K562 (cell line): ENCODE measurements at regions not wholly inside any gene's neighbourhood (a gene's known extent, or its start where the extent isn't known, plus 50 kb on each side); places are given as distances from the start of the nearest gene placed in this dataset.

Experiments used
- ATAC-seq: fragments of 200-7000 bp; cut with Tn5 transposase; 3 replicates; pipeline ENCODE4 v1.9.1; 2020; ENCODE audit warnings: moderate library complexity
- BruUV-seq: library from RNA; stranded (reverse); fragments of 400-500 nt; replicated peaks from 2 replicates; lab custom pipeline; 2021; lab: Mats Ljungman, UMichigan
- CTCF ChIA-PET: fragments of 300-600 bp; formaldehyde crosslinking; extraction: SDS; loops from one replicate; lab custom pipeline; 2021; ENCODE audit warnings: low intra/inter-chr PET ratio; lab: Yijun Ruan, JAX
- POLR2A ChIA-PET: fragments of 300-600, 350-650 bp; sonication (Branson Sonifier 250); formaldehyde crosslinking; extraction: SDS; loops from one replicate; lab custom pipeline; 2021; ENCODE audit warnings: antibody characterized with exemption, inconsistent platforms; lab: Yijun Ruan, JAX
- DNase-seq, 4 experiments: peaks; one replicate each; pipeline versions ENCODE4 v3.0.0 to v3.0.0-alpha.2; 2011 to 2018; ENCODE audit warnings: low spot score in 3 of 4, mixed read lengths in 3 of 4; ENCODE audit errors: extremely low read depth in 1 of 4
- FAIRE-seq: peaks from 2 replicates; lab custom pipeline; 2011; peaks lifted over from hg19 to GRCh38; lab: Jason Lieb, UNC
- H2AFZ ChIP-seq: 2 replicates; pipeline ENCODE4 v1.6.0; 2011; ENCODE audit warnings: low read depth, low read length, control low read depth, inconsistent platforms
- H3K27ac ChIP-seq: fragments of 200-600 bp; 3 replicates; pipeline ENCODE4 v1.8.0; 2011; ENCODE audit warnings: low read depth, mild to moderate bottlenecking, control low read depth, inconsistent platforms, low read length, moderate library complexity, mixed read lengths; ENCODE audit errors: extremely low read depth
- H3K27me3 ChIP-seq, 2 experiments: fragments of 300-600 bp in 1 of 2; 2 replicates in 1 of 2; 3 replicates in 1 of 2; pipeline versions ENCODE4 v1.6.0 to v1.8.0; 2011; ENCODE audit warnings: inconsistent platforms in 2 of 2, low read length in 2 of 2, mild to moderate bottlenecking in 1 of 2, mixed read lengths in 1 of 2, moderate library complexity in 1 of 2; ENCODE audit not compliant: control insufficient read depth in 2 of 2, insufficient read depth in 2 of 2
- H3K36me3 ChIP-seq: fragments of 300-600 bp; 3 replicates; pipeline ENCODE4 v1.8.0; 2011; ENCODE audit warnings: mild to moderate bottlenecking, low read length, inconsistent platforms; ENCODE audit not compliant: control insufficient read depth, insufficient read depth
- H3K4me1 ChIP-seq, 2 experiments: fragments of 200-600 bp in 1 of 2; replicated peaks in 1 of 2; 2 replicates in 1 of 2; 3 replicates in 1 of 2; pipeline versions ENCODE4 v1.5.1 to v1.8.0; 2011; ENCODE audit warnings: inconsistent platforms in 2 of 2, low read length in 2 of 2, mild to moderate bottlenecking in 1 of 2, mixed read lengths in 1 of 2, moderate library complexity in 1 of 2; ENCODE audit not compliant: control insufficient read depth in 2 of 2, insufficient read depth in 2 of 2
- H3K4me2 ChIP-seq: 2 replicates; pipeline ENCODE4 v1.6.1; 2011; ENCODE audit warnings: low read length, control low read depth, inconsistent platforms, mixed read lengths; ENCODE audit not compliant: insufficient read depth
- H3K4me3 ChIP-seq: fragments of 200-600 bp; sonication (generic), shearing (Covaris generic); 2 replicates; pipeline ENCODE4 v1.5.1; 2016; ENCODE audit warnings: control low read depth, inconsistent platforms
- H3K79me2 ChIP-seq: fragments of 200-600 bp; 3 replicates; pipeline ENCODE4 v1.8.0; 2011; ENCODE audit warnings: low read length, inconsistent platforms; ENCODE audit not compliant: control insufficient read depth, insufficient read depth
- H3K9ac ChIP-seq, 2 experiments: 2 replicates each; pipeline versions ENCODE4 v1.6.0 to v1.6.1; 2011; ENCODE audit warnings: low read depth in 2 of 2, low read length in 2 of 2, control low read depth in 1 of 2, inconsistent platforms in 1 of 2, mild to moderate bottlenecking in 1 of 2, mixed read lengths in 1 of 2; ENCODE audit not compliant: insufficient read depth in 1 of 2
- H3K9me1 ChIP-seq: one replicate; pipeline ENCODE4 v1.6.0; 2011; ENCODE audit warnings: inconsistent platforms, mild to moderate bottlenecking, low read length, moderate library complexity; ENCODE audit not compliant: control insufficient read depth, insufficient read depth
- H3K9me3 ChIP-seq: replicated peaks from 2 replicates; pipeline ENCODE4 v1.5.1; 2011; ENCODE audit warnings: low read depth, low read length, inconsistent platforms; ENCODE audit not compliant: control insufficient read depth, insufficient read depth
- H4K20me1 ChIP-seq: replicated peaks from 2 replicates; pipeline ENCODE4 v1.6.1; 2011; ENCODE audit warnings: low read length, inconsistent platforms, mixed read lengths; ENCODE audit not compliant: control insufficient read depth, insufficient read depth
- HMG20B ChIP-seq: fragments of 250-450 bp; sonication (Bioruptor Pico); IDR thresholded peaks from 2 replicates; pipeline ENCODE4 v1.5.0; 2021; ENCODE audit warnings: mild to moderate bottlenecking
- HNRNPL ChIP-seq: fragments of 200-400 bp; formaldehyde crosslinking; IDR thresholded peaks from 2 replicates; pipeline ENCODE4 v1.6.1; 2017; ENCODE audit warnings: low read depth, mild to moderate bottlenecking, low read length
- LEF1 ChIP-seq: fragments of 450-650 bp; IDR thresholded peaks from 2 replicates; pipeline ENCODE4 v1.6.1; 2016; ENCODE audit warnings: mild to moderate bottlenecking
- NUFIP1 ChIP-seq: fragments of 450-650 bp; IDR thresholded peaks from 2 replicates; pipeline ENCODE4 v1.6.1; 2018; ENCODE audit not compliant: partially characterized antibody
- ZNF699 ChIP-seq: fragments of 250-450 bp; sonication (Bioruptor Pico); IDR thresholded peaks from 2 replicates; pipeline ENCODE4 v1.8.0; 2021; ENCODE audit warnings: mild to moderate bottlenecking, moderate library complexity; ENCODE audit not compliant: insufficient replicate concordance
- WGBS: fragments of 100-300 bp; shearing (Covaris generic); methylation state at CpG from one replicate; pipeline ENCODE4 v1.1.6; 2016; ENCODE audit warnings: low coverage, mixed read lengths; ENCODE audit not compliant: insufficient coverage; ENCODE audit errors: missing lambda C conversion rate; 5-methylcytosine and 5-hydroxymethylcytosine counted together
- in situ Hi-C: fragments of 300-500 bp; cut with MboI; formaldehyde crosslinking; loops from 4 replicates; pipeline ENCODE4 v1.15.0; 2018; ENCODE audit warnings: inconsistent platforms, mixed read lengths
- intact Hi-C: fragments of 100-400 bp; cut with micrococcal nuclease; formaldehyde crosslinking; loops from 2 replicates; pipeline ENCODE4 v1.14.2; 2022
- TF ChIP-seq, protein P1 (sequence below): sonication (generic); formaldehyde crosslinking; IDR thresholded peaks from 2 replicates; pipeline ENCODE4 v1.8.0; 2023; ENCODE audit warnings: mild to moderate bottlenecking, missing genetic modification reagents
- TF ChIP-seq, protein P2 (sequence below): fragments of 200-800 bp; sonication (Bioruptor generic); IDR thresholded peaks from 2 replicates; pipeline ENCODE4 v1.6.1; 2016; ENCODE audit warnings: missing genetic modification characterization, missing compliant biosample characterization

DNA sequence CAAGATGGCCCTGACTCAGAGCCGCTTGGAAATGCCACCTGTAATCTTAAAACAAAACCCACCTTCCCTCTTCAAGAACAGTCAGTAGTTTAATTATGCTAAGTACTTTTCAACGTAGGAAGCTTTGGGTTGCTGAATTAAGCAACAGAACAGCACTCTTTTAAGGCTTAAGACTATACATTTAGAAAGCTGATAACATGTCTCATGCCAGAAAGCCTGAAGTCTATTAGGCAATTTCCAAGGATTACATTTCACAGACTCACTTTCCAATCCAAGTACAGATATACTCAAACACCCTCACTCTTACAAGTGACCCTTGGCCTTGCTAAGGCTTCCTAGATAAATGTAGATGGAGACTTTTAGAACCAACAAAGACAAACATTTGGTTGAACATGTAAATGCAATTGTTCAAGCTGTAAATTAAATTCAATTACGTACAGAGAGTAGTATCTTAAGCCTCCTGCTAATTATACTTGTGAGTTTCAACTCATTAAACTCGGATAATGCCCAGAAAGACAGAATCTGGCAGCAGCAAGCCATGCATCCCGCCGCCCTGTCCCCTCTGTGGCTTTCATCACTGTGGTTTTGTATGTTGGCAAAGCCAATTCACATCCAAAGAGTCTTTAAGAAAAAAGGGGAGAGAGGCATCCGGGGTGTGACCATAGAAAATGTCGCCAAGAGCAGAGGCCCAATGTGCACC is 283.1 kb upstream of the NRP1 start:
- 4% methylated on average over 8 of the region's 8 CpGs for WGBS
- CTCF ChIA-PET = no interaction called here
- intact Hi-C loops = no loop called here

More for the DNA sequence above, 283.1 kb upstream of the NRP1 start:
- Histone ChIP-seq H3K4me3 (no peak overlapping the region), H3K4me1 (no peaks in the 10 kb centered on the region; a peak in 1 of 5 replicates), H2AFZ (no peak overlapping the region), H3K9ac (no peak overlapping the region), H3K9me3 (no peaks in the 10 kb centered on the region), H3K36me3 (no peaks in the 10 kb centered on the region), H3K27me3 (no peaks in the 10 kb centered on the region), H3K9me1 (no peaks in the 10 kb centered on the region), H3K79me2 (no peaks in the 10 kb centered on the region), H3K4me2 (no peak overlapping the region), H3K27ac (no peak overlapping the region), H4K20me1 (no peaks in the 10 kb centered on the region)
- TF ChIP-seq, protein P1, sequence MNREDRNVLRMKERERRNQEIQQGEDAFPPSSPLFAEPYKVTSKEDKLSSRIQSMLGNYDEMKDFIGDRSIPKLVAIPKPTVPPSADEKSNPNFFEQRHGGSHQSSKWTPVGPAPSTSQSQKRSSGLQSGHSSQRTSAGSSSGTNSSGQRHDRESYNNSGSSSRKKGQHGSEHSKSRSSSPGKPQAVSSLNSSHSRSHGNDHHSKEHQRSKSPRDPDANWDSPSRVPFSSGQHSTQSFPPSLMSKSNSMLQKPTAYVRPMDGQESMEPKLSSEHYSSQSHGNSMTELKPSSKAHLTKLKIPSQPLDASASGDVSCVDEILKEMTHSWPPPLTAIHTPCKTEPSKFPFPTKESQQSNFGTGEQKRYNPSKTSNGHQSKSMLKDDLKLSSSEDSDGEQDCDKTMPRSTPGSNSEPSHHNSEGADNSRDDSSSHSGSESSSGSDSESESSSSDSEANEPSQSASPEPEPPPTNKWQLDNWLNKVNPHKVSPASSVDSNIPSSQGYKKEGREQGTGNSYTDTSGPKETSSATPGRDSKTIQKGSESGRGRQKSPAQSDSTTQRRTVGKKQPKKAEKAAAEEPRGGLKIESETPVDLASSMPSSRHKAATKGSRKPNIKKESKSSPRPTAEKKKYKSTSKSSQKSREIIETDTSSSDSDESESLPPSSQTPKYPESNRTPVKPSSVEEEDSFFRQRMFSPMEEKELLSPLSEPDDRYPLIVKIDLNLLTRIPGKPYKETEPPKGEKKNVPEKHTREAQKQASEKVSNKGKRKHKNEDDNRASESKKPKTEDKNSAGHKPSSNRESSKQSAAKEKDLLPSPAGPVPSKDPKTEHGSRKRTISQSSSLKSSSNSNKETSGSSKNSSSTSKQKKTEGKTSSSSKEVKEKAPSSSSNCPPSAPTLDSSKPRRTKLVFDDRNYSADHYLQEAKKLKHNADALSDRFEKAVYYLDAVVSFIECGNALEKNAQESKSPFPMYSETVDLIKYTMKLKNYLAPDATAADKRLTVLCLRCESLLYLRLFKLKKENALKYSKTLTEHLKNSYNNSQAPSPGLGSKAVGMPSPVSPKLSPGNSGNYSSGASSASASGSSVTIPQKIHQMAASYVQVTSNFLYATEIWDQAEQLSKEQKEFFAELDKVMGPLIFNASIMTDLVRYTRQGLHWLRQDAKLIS (CRISPR knock-in tag) = no peak
- TF ChIP-seq HMG20B (CRISPR knock-in tag) = no peak
- TF ChIP-seq NUFIP1 = no peak
- TF ChIP-seq, protein P2, sequence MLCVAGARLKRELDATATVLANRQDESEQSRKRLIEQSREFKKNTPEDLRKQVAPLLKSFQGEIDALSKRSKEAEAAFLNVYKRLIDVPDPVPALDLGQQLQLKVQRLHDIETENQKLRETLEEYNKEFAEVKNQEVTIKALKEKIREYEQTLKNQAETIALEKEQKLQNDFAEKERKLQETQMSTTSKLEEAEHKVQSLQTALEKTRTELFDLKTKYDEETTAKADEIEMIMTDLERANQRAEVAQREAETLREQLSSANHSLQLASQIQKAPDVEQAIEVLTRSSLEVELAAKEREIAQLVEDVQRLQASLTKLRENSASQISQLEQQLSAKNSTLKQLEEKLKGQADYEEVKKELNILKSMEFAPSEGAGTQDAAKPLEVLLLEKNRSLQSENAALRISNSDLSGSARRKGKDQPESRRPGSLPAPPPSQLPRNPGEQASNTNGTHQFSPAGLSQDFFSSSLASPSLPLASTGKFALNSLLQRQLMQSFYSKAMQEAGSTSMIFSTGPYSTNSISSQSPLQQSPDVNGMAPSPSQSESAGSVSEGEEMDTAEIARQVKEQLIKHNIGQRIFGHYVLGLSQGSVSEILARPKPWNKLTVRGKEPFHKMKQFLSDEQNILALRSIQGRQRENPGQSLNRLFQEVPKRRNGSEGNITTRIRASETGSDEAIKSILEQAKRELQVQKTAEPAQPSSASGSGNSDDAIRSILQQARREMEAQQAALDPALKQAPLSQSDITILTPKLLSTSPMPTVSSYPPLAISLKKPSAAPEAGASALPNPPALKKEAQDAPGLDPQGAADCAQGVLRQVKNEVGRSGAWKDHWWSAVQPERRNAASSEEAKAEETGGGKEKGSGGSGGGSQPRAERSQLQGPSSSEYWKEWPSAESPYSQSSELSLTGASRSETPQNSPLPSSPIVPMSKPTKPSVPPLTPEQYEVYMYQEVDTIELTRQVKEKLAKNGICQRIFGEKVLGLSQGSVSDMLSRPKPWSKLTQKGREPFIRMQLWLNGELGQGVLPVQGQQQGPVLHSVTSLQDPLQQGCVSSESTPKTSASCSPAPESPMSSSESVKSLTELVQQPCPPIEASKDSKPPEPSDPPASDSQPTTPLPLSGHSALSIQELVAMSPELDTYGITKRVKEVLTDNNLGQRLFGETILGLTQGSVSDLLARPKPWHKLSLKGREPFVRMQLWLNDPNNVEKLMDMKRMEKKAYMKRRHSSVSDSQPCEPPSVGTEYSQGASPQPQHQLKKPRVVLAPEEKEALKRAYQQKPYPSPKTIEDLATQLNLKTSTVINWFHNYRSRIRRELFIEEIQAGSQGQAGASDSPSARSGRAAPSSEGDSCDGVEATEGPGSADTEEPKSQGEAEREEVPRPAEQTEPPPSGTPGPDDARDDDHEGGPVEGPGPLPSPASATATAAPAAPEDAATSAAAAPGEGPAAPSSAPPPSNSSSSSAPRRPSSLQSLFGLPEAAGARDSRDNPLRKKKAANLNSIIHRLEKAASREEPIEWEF = no peak
- no peak for TF ChIP-seq HNRNPL
- no peak for TF ChIP-seq LEF1
- TF ChIP-seq ZNF699 (CRISPR knock-in tag) = no peak
- ATAC-seq (no peak), FAIRE-seq (no peak), DNase-seq (no peak)
- in situ Hi-C loops = no loop called here
- POLR2A ChIA-PET = no interaction called here
- no TSS peak for BruUV-seq
